ENCODE measurements at regions not wholly inside any gene's neighbourhood (a gene's known extent, or its start where the extent isn't known, plus 50 kb on each side); places are given as distances from the start of the nearest gene placed in this dataset.

DNA sequence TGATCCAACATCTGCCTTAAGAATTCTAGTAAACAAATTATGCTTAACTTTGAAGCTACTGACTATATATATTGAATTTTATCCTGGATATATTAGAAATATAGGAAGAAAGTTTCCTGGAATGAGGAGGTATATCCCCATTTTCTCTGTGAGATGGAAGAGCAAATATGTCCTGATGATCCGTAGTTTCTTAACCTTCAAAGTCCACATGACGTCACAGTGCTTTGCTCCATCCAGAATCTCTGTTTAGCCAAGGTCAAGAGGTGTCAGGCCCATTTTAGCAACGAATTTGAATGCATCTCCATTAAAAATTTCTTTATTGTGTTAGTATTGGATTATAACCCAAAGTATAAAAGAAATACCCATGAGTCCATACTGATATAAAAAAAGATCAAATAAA, 162.5 kb downstream of the PRL start:
- DNase-seq (ENCODE audit: low read depth, low spot score) = no peak
- Histone ChIP-seq H3K9ac (replicated peaks; ENCODE audit: extremely low read depth, insufficient read depth, low read length) (no peak overlapping the region), H3K27ac (ENCODE audit: insufficient read depth, low read depth, low read length) (no peak overlapping the region), H3K9me1 (replicated peaks; ENCODE audit: control insufficient read depth, extremely low read depth, insufficient read depth, low read length) (no peaks in the 10 kb centered on the region), H3K4me3 (replicated peaks in 1 of 3; ENCODE audit: insufficient read depth in 1 of 3, low read depth in 1 of 3, low read length in 3 of 3) (no peak overlapping the region), H3K4me1 (ENCODE audit: control insufficient read depth, extremely low read depth, insufficient read depth, low read length) (no peaks in the 10 kb centered on the region), H3K79me2 (ENCODE audit: control insufficient read depth, insufficient read depth, low read length) (no peaks in the 10 kb centered on the region), H2AFZ (ENCODE audit: low read depth, low read length) (no peak overlapping the region), H3K4me2 (ENCODE audit: insufficient read depth, low read length) (no peak overlapping the region), H3K27me3 (ENCODE audit: control insufficient read depth in 2 of 2, insufficient read depth in 2 of 2, low read length in 2 of 2) (no peaks in the 10 kb centered on the region), H3K9me3 (replicated peaks; ENCODE audit: control insufficient read depth, insufficient read depth, low read length) (no peaks in the 10 kb centered on the region), H4K20me1 (replicated peaks; ENCODE audit: control insufficient read depth, extremely low read depth, insufficient read depth, low read length) (no peaks in the 10 kb centered on the region), H3K36me3 (ENCODE audit: control insufficient read depth in 2 of 2, extremely low read depth in 1 of 2, insufficient read depth in 2 of 2, low read length in 2 of 2) (no peaks in the 10 kb centered on the region)
- BruUV-seq (replicated peaks) = no TSS peak
- dilution Hi-C loops (cut with MboI; ENCODE audit: extremely low pct_ligation_motif_present, low sequenced_read_pairs) = no loop called here
- CTCF ChIA-PET = no interaction called here
- no peak for FAIRE-seq
- TF ChIP-seq POLR2AphosphoS5 (IDR thresholded peaks at IDR 0.05; ENCODE audit: insufficient read depth, low read depth, low read length) (no peak), MYC (IDR thresholded peaks at IDR 0.05; ENCODE audit: low read depth, low read length) (no peak), JUN (IDR thresholded peaks at IDR 0.05; ENCODE audit: borderline replicate concordance, insufficient read depth, insufficient read length, low read depth) (no peak), MAX (IDR thresholded peaks at IDR 0.05; ENCODE audit: insufficient read depth, insufficient read length) (no peak), FOS (IDR thresholded peaks at IDR 0.05; ENCODE audit: borderline replicate concordance, insufficient read depth, low read length) (no peak), GATA2 (IDR thresholded peaks at IDR 0.05; ENCODE audit: insufficient read depth, insufficient read length, low read depth, low read length) (no peak), EZH2 (IDR thresholded peaks at IDR 0.05; ENCODE audit: borderline replicate concordance, low read depth, low read length, severe bottlenecking) (no peak), POLR2A (IDR thresholded peaks at IDR 0.05; ENCODE audit: low read depth, low read length) (no peak)
- TF ChIP-seq, protein P1, sequence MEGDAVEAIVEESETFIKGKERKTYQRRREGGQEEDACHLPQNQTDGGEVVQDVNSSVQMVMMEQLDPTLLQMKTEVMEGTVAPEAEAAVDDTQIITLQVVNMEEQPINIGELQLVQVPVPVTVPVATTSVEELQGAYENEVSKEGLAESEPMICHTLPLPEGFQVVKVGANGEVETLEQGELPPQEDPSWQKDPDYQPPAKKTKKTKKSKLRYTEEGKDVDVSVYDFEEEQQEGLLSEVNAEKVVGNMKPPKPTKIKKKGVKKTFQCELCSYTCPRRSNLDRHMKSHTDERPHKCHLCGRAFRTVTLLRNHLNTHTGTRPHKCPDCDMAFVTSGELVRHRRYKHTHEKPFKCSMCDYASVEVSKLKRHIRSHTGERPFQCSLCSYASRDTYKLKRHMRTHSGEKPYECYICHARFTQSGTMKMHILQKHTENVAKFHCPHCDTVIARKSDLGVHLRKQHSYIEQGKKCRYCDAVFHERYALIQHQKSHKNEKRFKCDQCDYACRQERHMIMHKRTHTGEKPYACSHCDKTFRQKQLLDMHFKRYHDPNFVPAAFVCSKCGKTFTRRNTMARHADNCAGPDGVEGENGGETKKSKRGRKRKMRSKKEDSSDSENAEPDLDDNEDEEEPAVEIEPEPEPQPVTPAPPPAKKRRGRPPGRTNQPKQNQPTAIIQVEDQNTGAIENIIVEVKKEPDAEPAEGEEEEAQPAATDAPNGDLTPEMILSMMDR (IDR thresholded peaks at IDR 0.05; ENCODE audit: extremely low read depth in 1 of 2, insufficient read depth in 1 of 2, low read depth in 1 of 2, low read length in 2 of 2) = no peak
- intact Hi-C loops (cut with micrococcal nuclease) = no loop called here
- POLR2A ChIA-PET = no interaction called here

All from endothelial cell of umbilical vein (primary cell).